NCI-H510A (cell line): ENCODE measurements at regions not wholly inside any gene's neighbourhood (a gene's known extent, or its start where the extent isn't known, plus 50 kb on each side); places are given as distances from the start of the nearest gene placed in this dataset.
"Not testable (repeated sequence)": the region's sequence is repeated elsewhere in the genome, so short reads cannot be mapped to it uniquely, and the experiment has no call there.

ENCODE experiments used
- DNase-seq: peaks from one replicate; lab custom pipeline; 2025; lab: John Stamatoyannopoulos, UW

DNA sequence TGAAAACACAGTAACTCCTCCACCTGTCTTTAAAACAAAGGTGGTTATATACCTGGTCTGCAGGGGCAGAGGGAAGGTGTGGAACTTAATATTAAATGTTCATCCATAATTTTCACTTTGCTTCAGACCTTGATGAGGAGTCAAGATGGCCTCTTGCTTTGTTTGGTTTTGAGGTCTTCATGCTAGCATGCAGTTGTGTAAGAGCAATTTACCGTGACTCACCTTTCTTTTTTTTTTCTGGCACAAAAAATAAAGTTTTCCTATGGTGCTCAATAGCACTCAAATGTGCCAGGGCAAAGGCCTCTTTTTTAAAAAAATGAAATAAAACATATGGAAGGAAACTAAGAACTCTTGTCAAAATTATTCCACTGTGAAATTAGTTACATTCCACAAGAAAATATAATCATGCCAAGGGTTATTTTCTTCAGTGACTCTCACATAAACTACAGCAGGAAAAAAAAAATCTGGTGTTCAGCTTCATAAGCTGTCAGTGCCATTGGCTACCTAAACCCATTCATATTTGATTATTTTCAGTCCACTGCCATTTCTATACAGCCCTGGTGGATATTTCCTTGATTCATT lies 128.2 kb downstream of the SLC7A11 start:
- DNase-seq, result no peak

DNA sequence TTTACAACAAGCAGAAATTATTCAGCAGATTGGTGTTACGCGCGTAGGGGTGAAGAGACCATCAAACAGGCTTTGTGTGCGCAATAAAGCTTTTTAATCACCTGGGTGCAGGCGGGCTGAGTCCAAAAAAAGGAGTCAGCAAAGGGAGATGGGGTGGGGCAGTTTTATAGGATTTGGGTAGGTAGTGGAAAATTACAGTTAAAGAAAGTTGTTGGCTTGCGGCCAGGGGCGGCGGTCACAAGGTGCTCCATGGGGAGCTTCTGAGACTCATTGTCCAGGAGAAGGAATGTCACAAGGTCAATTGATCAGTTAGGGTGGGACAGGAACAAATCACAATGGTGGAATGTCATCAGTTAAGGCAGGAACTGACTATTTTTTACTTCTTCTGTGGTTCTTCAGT lies 129.3 kb downstream of the SLC7A11 start:
- DNase-seq, result not testable (repeated sequence)

DNA sequence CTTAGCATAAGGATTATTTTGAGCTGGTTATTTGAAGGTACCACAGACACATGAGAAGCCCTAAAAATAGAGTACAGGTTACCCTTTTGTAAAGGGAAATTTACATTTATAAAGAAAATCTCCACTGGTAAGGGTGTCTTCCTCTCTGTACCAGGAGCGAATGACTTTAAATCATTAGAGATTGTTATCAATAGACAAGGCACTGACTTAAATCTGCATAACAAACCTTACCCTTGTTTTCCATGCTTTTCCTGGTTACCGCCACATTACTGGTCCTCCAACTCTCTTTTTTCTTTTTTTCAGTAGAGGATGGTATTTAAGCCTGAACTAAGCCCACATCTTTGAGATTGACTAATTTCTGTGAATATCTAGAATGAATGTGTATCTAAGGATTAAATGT lies 129.8 kb downstream of the SLC7A11 start:
- no peak for DNase-seq

DNA sequence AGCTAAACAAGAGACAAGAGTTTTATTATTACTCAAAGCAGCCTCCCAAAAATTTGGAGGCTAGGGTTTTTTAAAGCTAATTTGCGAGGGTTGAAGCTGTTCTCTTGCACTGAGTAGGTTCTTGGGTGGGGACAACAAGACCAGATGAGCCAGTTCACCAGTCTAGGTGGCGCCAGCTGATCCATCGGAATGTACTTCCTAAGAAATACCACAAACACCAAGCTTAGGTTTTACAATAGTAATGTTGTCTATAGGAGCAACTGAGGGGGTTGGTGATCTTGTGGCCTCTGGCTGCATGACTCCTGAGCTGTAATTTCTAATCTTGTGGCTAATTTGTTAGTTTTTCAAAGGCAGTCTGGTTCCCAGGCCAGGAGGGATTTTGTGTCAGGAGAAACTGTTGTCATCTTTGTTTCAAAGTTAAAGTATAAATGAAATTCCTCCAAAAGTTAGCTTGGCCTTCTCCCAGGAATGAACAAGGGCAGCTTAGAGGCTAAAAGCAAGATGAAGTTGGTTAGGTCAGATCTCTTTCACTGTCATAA lies 130.6 kb downstream of the SLC7A11 start:
- DNase-seq, result no peak

DNA sequence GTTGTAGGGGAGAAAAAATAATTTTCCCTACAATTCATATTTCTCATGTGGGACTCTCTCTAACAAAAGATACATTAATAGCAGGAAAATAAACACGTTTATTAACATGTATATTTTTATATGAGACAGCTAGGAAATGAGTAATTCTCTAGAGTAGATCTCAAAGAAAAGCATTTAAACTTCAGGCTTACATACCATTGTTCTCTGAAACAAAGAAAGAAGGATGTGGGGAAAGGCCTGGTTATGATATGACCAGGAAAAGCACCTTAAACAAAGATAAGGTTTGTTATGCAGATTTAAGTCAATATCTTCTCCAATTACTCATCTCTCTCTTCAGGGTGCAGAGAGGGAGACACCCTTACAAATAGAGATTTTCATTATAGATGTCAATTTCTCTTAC lies 131.3 kb downstream of the SLC7A11 start:
- DNase-seq, result no peak

DNA sequence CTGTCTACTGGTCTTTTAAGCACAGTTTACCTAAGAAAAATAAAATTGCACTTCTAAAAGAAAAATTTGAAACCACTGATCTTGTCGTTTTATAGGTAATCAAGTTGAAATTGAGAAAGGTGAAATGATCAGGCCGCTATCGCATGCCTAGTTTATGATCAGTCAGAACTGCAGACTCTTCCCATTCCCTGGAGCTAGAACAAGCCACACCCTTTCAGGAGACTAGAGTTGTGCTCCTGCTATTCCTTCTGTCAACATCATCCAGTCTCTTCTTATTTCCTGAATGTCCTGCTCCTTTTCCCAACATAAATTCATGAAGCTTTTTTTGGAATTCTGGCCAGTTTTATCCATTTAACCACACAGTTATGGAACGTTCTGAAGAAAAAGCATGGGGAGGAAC lies 135.1 kb downstream of the SLC7A11 start:
- no peak for DNase-seq

DNA sequence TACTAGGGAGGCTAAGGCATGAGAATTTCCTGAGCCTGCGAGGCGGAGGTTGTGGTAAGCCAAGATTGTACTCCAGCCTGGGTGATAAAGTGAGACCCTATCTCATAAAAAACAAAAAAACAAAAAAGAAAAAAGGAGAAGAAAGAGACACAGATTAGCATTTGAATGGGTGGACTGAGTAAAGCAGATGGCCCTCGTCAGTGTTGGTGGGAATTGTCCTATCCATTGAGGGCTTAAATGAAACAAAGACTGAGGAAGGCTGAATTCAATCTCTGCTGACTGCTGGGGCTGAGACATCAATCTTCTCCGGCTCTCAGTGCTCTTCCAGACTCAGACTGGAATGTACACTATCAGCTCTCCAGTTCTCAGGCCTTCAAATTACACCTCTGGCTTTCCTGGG lies 136.8 kb downstream of the SLC7A11 start:
- DNase-seq, result no peak

DNA sequence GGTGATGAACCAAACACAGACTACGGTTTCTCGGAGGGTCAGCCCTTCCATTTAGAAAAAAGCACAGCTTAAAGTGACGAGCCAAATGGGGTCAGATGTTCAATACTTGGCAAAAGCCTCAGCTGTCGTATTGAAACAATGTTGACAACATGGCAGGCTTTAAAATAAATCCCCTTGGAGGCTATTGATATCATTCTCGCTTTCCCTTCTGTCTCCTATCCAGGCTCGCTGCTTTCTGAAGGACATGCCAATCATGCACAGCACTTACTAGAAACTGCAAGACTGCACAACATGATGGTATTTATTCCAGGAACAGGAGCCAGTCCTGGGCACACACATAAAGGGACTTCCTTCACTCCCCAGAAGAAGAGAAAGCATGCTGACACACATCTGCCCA lies 137.9 kb downstream of the SLC7A11 start:
- DNase-seq, result no peak

DNA sequence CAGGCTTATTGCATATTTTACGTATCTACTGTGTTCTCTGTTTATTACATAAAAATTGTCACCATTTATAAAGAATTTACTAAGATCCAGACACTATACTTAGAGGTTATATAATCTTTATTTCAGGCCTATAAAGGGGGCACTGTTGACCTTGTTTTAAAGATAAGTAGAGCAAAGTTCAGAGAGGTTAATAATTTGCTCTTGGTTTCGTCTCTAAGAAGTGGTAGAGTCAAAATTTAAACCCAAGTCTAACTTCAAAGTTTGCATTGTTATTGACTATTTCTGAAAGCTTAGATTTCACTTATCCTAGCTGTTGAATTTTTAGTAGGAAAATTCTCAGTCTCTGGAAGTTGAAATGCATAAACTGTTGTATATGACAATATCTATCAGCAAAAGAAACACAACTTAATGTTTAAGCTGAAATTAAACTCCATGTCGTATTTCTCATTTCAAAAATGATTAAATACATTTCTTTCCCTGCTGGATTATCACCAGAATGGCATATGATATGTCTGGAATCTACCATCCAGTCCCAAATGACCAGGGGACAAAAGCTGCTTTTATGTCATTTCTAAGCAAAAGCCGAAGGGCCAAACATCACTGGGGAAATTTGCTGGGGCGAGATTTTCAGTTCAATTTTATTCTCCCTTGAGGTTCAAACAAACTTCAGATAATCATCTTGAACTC lies 138.4 kb downstream of the SLC7A11 start:
- no peak for DNase-seq

DNA sequence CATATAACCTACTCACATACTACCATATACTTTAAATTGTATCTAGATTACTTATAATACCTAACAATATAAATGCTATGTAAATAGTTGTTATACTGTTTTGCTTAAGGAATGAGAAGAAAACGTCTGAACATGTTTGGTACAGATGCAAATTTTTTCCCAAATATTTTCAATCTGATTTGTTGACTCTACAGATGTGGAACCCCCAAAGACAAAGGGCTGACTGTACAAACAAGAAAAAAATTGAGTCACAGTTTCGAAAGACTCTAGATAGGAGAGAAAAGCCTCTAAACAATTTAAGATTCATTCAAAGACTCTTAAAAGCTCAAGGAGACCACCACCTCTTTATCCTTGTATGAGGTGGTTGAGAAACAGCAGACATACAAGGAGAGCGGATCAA lies 142.8 kb downstream of the SLC7A11 start:
- DNase-seq, result no peak

DNA sequence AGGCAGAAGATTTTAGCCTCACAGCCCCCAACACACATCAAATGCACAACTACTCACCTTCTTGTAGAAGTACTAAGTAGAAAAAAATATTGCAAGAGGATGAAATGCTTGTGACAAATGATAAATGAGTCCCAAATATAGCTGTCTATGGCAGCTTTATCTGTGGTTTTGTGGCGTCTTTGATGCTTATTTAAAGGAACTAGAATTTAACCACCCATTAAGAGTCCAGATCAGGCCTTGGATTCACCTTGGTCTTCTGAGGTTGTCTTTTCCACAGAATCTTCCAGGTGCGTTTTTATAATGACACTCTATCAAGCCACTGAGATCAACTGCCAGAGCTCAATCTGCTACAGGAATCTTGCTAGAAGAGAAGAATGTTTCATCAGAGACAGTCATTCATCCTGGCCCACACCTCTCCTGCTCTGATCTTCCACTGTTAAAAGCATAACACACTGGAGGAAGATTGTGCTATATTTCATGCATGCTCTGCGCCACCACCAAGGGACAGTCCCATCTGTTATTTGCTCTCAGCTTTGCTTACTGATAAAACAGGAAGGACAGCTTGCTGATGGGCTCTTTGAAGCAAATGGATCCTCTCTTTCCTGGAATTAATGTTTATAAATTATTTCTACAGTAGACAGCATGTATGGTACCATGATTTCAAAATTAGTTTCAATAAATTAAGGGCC lies 144.1 kb downstream of the SLC7A11 start:
- no peak for DNase-seq

DNA sequence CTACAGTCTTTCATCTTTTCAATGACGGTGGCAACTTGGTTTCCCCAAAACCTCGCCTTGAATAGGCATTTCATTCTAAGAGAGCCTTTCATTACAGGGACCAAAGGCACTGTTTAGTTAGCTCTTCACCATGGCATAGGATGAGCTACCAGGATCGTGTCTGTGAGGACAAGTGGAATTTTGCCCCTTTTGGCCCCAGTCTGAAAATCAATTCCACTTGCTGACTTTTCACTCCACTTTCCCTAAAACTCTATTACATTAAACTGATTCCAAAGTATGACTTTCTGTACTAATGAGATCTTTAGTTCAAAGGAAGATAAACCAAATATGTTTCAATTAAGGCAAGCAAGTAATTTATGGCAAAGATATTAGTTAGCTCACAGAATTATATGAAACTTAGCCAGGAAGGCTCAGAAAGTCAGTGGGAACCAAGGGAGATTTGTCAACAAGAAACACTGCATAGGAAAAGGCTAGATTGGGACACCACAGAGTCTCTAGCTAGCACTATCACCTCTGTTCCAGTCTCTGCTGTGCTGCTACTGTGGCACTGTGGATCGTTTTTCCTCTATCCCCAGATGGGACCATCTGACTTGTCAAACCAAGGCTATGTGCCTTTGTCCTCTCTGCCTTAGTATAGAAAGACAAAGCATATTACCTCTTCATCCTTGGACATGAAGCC lies 145.6 kb downstream of the SLC7A11 start:
- DNase-seq, result no peak

DNA sequence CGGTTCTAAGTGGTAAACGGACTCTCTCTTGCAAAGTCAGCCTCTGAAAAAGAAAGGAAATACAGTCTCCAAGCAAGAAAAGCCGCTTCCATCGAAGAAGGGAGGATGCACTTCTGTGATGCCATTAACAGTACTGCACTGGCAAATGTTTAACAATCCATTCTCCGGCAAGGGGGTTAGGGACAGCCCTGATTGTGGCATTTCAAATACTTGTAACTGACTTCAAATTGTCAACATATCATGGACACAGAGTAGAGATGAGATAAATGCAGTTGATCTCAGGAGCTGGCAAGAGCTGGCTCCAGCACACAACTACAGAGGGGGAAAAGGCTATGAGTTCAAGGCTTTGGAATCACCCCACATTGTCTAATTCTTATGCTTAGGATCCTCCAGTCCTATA lies 146.8 kb downstream of the SLC7A11 start:
- DNase-seq, result no peak

DNA sequence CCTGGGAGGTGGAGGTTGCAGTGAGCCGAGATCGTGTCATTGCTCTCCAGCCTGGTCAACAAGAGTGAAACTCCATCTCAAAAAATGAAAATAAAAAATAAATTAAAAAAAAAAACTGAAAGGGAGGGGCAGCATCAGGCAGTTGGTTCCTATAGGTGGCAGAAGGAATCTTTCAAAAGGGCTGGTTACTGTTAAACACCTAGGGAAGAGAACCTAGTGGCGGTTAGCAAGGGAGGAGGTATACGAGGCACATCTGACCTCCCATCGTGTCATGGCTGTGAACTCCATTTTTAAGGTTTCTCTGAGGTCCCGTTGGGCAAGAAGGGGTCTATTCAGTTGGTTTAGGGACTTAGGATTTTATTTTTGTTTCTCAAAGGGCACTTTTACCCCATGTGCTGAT lies 150.1 kb downstream of the SLC7A11 start:
- no peak for DNase-seq

DNA sequence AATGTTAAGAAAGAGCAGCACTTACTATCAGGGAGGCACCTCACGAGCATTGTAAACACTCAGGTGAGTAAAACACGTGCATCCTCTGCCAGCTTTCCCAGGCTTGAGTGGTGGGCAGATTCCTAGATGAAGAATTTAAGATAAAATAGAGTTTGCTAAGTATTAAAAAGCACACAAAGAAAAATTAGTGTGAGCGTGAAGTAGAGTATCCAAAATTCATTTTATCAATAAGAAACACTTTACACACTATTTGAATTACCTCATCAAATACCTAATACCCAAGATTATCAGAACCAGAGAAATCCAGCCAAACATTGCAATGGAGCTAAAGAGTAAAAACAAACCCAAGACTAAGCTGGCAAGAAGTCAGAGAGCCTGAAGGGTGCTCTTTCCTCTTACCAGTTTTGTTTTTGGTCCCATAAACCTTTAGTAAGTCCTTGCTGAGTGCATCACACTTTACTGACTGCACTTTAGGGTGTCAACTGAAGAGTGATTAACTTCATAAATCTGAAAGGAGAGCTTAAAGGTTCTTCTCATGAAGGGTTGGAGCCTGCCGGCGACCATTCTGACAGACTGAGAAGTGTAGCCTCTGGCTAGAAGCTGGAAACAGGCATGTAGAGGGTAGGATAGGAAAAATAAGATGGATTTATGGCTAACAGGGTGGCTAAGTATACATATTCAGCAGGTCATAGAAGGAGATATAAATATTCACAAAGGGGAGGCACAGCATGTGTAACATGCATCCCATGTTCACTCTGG lies 151.1 kb downstream of the SLC7A11 start:
- no peak for DNase-seq

DNA sequence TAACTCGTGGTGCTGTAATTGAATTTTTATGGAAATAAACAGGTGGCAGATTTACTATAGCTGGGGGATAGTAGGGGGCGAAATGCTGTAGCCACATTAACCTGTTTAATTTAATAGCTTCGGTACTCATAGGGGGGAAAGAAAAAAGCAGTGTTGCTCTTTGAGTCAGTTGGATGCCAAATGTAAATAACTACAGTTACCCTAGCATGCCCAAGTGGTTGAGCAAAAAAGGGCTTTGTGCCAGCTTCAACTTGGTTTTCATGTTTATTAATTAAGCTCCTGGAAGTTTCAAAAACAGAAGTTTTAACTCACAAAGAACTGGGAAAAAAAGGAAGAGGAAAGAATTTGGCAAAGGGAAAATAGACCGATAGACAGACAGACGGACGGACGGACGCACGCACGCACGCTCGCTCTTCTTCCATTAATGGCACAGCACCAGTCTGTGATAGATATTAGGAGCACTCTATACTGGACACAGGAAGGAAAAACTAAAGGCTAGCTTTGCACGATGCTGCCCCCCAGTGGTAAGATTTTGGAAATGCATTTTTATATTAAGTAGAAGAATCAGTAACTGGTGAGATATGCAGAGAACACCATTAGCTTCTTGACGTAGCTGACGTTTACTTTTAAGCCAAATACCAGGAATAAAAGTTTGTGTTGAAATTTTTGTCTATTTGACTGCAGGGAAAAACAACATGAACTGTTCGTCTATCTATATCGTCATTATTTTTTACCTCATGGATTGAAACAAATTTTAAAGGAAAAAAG lies 151.8 kb downstream of the SLC7A11 start:
- DNase-seq, result peak; percentile 6

DNA sequence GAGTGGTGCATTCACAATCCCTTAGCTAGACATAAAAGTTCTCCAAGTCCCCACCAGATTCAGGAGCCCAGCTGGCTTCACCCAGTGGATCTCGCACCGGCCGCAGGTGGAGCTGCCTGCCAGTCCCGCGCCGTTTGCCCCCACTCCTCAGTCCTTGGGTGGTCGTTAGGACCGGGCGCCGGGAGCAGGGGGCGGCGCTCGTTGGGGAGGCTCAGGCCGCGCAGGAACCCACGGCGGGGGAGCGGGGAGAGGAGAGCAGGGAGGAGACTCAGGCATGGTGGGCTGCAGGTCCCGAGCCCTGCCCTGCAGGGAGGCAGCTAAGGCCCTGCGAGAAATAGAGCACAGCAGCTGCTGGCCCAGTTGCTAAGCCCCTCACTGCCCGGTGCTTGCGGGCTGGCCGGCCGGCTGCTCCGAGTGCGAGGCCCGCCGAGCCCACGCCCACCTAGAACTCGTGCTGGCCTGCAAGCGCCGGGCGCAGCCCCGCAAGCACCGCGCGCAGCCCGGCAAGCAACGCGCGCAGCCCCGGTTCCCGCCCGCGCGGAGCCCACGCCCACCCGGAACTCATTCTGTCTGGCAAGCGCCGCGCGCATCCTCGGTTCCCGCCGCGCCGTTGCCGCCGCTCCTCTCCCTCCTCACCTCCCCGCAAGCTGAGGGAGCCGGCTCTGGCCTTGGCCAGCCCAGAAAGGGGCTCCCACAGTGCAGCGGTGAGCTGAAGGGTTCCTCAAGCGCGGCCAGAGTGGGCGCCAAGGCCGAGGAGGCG lies 153.5 kb downstream of the SLC7A11 start:
- no peak for DNase-seq

DNA sequence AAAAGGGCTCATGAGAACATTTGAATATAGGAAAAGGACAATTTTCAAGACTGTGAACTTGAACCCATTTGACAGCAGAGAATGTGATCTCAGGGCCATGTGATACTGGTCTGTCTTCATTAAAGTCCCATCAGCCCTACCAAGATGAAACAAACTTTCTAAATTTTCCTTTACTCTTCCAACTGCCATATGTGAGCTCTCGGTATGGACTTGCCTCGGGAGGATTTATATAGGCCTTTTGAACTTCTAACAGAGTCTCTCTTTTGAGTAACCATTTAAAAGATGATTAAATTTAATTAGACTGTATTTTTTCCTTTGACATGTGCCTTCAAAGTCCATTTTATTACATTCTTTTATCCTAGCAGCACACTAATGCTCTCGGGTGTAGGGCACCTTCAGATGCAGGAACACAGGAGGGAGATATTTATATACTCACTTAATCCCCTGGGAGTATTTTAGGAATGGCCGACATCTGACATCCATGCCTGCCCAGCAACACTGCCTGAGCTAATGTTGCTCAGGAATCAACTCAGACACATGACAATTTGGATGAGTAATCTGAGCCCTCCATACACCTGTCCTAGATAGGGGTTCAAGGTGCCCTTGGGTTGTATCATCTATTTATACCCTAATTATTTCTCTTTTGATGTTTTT lies 155.0 kb downstream of the SLC7A11 start:
- DNase-seq, result no peak

DNA sequence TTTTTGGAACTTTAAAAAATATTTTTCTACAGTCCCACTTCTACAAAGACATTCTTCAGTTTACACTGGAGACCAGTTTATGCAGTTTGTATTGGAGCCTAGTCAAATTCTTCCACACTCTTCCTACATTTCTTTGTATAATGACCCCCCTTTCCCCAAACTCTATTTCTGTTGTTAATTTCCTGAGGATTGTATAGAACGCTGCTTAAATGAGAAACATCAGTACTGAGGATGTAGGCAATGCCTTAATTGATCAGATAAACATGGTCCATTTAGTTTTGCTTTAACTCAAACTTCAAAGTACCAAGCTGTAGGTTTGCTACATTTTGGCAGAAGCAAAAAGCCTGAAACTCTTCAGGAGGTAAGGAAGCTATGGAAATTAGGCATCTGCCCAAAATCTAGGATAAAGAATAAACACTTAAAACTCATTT lies 155.5 kb downstream of the SLC7A11 start:
- DNase-seq, result no peak

DNA sequence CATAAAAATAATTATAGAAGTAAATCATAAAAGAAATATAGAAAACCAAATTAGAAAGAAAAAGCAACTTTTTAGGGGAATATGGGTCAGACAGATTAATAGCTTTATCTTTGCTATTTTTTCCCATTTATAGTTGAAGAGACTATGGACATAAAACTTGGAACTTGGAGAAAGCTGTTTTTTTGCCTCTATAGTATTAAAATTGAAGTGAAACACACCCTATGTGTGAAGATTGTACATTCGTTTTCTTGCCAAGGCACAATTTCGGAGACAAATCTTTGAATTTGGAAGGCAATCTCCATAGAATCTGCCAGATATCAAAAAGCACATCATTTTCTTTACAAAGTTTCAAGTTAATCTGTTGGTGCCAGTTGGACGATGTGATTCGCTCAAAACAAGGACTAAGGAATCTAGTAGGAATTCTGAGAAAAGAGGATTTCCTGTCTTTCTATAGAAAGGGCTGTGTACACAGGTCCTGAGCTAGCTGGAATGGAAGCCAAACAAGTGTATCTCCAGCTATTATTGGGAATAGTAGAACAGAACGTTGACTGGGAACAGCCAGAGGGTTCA lies 156.3 kb downstream of the SLC7A11 start:
- no peak for DNase-seq
